Liver (tissue), 3 donors: ENCODE measurements at regions not wholly inside any gene's neighbourhood (a gene's known extent, or its start where the extent isn't known, plus 50 kb on each side); places are given as distances from the start of the nearest gene placed in this dataset.

Source experiments
- CTCF ChIP-seq: fragments of 150-350 bp; IDR thresholded peaks from 2 replicates; pipeline ENCODE4 v1.5.1; 2017; ENCODE audit warnings: improper control_type of control experiment, low read depth, low read length; ENCODE audit not compliant: missing input control
- EGR1 ChIP-seq, 2 donors: IDR thresholded peaks; 2 replicates each; pipeline ENCODE4 v1.6.1; 2016 to 2018; ENCODE audit warnings: antibody characterized with exemption in 2 of 2, low read depth in 2 of 2
- FOXA1 ChIP-seq: IDR thresholded peaks from 2 replicates; pipeline ENCODE4 v1.6.1; 2016; ENCODE audit warnings: antibody characterized with exemption
- MAX ChIP-seq: IDR thresholded peaks from 2 replicates; pipeline ENCODE4 v1.6.1; 2016; ENCODE audit warnings: antibody characterized with exemption
- RAD21 ChIP-seq, 2 donors: IDR thresholded peaks; 2 replicates each; pipeline ENCODE4 v1.6.1; 2016; ENCODE audit warnings: antibody characterized with exemption in 2 of 2, mild to moderate bottlenecking in 2 of 2
- REST ChIP-seq: IDR thresholded peaks from 2 replicates; pipeline ENCODE4 v1.6.1; 2016; ENCODE audit warnings: antibody characterized with exemption, mild to moderate bottlenecking
- donor health status: healthy.
- donor health status: healthy.

- no peak for TF ChIP-seq REST
- TF ChIP-seq CTCF, result no peak
- no peak for TF ChIP-seq RAD21 (IDR thresholded peaks at IDR 0.05)
- no peak for TF ChIP-seq MAX
- no peak for TF ChIP-seq FOXA1
- TF ChIP-seq EGR1 (IDR thresholded peaks at IDR 0.05; ENCODE audit: low read depth in 2 of 2), result no peak
These were observed 74.6 kb upstream of the PARD3B start for GRCh38 chr2:204470621-204471196.
